GM18861 (cell line): ENCODE measurements at regions not wholly inside any gene's neighbourhood (a gene's known extent, or its start where the extent isn't known, plus 50 kb on each side); places are given as distances from the start of the nearest gene placed in this dataset.
"Not testable (repeated sequence)": the region's sequence is repeated elsewhere in the genome, so short reads cannot be mapped to it uniquely, and the experiment has no call there.

Experiments used
- ATAC-seq: cut with Tn5 transposase; IDR thresholded peaks from one replicate; pipeline ENCODE4 v1.9.1; 2021; ENCODE audit not compliant: unreplicated experiment

- no peak for ATAC-seq
Measured at GRCh38 chr20:6663104-6663503, 104.4 kb upstream of the BMP2 start.

GRCh38 chr20:6662309-6662708 is 105.2 kb upstream of the BMP2 start:
- no peak for ATAC-seq

GRCh38 chr20:6660441-6660840 is 107.0 kb upstream of the BMP2 start:
- no peak for ATAC-seq

GRCh38 chr20:6658909-6659308 is 108.6 kb upstream of the BMP2 start:
- not testable (repeated sequence) for ATAC-seq

GRCh38 chr20:6657904-6658303 is 109.6 kb upstream of the BMP2 start:
- ATAC-seq: no peak

GRCh38 chr20:6657111-6657510 is 110.4 kb upstream of the BMP2 start:
- no peak for ATAC-seq

- no peak for ATAC-seq
Measured at GRCh38 chr20:6654513-6655252, 112.8 kb upstream of the BMP2 start.

GRCh38 chr20:6651561-6651960 is 115.9 kb upstream of the BMP2 start:
- peak; percentile 79 for ATAC-seq

- ATAC-seq: no peak
Measured at GRCh38 chr20:6651016-6651415, 116.5 kb upstream of the BMP2 start.

- no peak for ATAC-seq
Measured at GRCh38 chr20:6646021-6646636, 121.4 kb upstream of the BMP2 start.

- ATAC-seq: no peak
Measured at GRCh38 chr20:6644813-6645628, 122.5 kb upstream of the BMP2 start.

- no peak for ATAC-seq
Measured at GRCh38 chr20:6641012-6641411, 126.5 kb upstream of the BMP2 start.

GRCh38 chr20:6637160-6637579 is 130.3 kb upstream of the BMP2 start:
- ATAC-seq: no peak

- no peak for ATAC-seq
Measured at GRCh38 chr20:6636209-6637159, 131.0 kb upstream of the BMP2 start.

GRCh38 chr20:6635034-6635736 is 132.3 kb upstream of the BMP2 start:
- peak; percentile 77 for ATAC-seq

GRCh38 chr20:6632187-6632586 is 135.3 kb upstream of the BMP2 start:
- no peak for ATAC-seq

GRCh38 chr20:6630514-6630913 is 137.0 kb upstream of the BMP2 start:
- ATAC-seq: no peak

- no peak for ATAC-seq
Measured at GRCh38 chr20:6629564-6629963, 137.9 kb upstream of the BMP2 start.

- no peak for ATAC-seq
Measured at GRCh38 chr20:6626805-6627204, 140.7 kb upstream of the BMP2 start.

- ATAC-seq: peak; percentile 99
Measured at GRCh38 chr20:6623989-6624388, 143.5 kb upstream of the BMP2 start.
